ENCODE measurements at regions not wholly inside any gene's neighbourhood (a gene's known extent, or its start where the extent isn't known, plus 50 kb on each side); places are given as distances from the start of the nearest gene placed in this dataset.
A peak's percentile ranks its signal among the peaks of the same experiment; 100 is the strongest.

DNA sequence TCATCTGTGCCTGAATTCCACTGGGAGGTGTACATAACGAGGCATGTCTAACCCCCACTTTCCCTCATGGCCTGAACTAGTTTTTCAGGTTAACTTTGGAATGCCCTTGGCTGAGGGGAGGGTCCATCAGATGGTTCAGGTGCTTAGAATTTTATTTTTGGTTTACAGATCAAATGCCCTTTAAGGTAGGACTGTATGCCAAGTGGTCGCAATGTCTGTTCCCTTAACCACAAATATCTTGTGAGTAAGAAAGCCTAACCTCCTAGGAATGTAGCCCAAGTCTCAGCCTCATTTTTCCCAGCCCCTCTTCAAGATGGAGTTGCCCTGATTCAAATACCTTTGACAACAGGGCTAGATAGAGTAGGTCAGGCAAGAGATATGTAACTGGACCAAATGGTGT, 78.4 kb downstream of the RNASET2 start:
- H3K27me3 ChIP-seq (ENCODE audit: insufficient read depth, low read length, poor library complexity): no peaks in the 10 kb centered on the region
- H2BK120ac ChIP-seq (ENCODE audit: low read depth, low read length): no peak overlapping the region
- H2BK5ac ChIP-seq (ENCODE audit: low read length): no peak overlapping the region
- no peak overlapping the region for H3K56ac ChIP-seq (ENCODE audit: low read length)
- H4K8ac ChIP-seq (ENCODE audit: low read depth, low read length): no peak overlapping the region
- H3K4ac ChIP-seq (ENCODE audit: low read depth, low read length): no peak overlapping the region
- no peak overlapping the region for H2AK5ac ChIP-seq (ENCODE audit: low read length)
- H3K4me2 ChIP-seq (ENCODE audit: low read length): no peak overlapping the region
- no peak overlapping the region for H3K9ac ChIP-seq (ENCODE audit: low read length)
- no peak overlapping the region for H2BK15ac ChIP-seq (replicated peaks; ENCODE audit: low read depth)
- H3K36me3 ChIP-seq (ENCODE audit: control insufficient read depth, insufficient read depth, low read length): no peaks in the 10 kb centered on the region
- no CpG with 5 or more reads among the region's 2 CpGs for WGBS (ENCODE audit: extremely low coverage, insufficient coverage, low lambda C conversion rate)
- no peaks in the 10 kb centered on the region for H3K79me2 ChIP-seq (ENCODE audit: control insufficient read depth, insufficient read depth, low read length)
- H4K5ac ChIP-seq (ENCODE audit: low read length): no peak overlapping the region
- H3K27ac ChIP-seq (ENCODE audit: low read depth, low read length): no peak overlapping the region
- no peaks in the 10 kb centered on the region for H3K4me1 ChIP-seq (ENCODE audit: control insufficient read depth, low read depth, low read length)
- H3K79me1 ChIP-seq (ENCODE audit: low read length): no peaks in the 10 kb centered on the region
- H3K18ac ChIP-seq (ENCODE audit: low read length): no peak overlapping the region
- DNase-seq: no peak
- H3K23ac ChIP-seq (ENCODE audit: low read length): no peak overlapping the region
- H3K4me3 ChIP-seq (ENCODE audit: low read length): no peak overlapping the region

DNA sequence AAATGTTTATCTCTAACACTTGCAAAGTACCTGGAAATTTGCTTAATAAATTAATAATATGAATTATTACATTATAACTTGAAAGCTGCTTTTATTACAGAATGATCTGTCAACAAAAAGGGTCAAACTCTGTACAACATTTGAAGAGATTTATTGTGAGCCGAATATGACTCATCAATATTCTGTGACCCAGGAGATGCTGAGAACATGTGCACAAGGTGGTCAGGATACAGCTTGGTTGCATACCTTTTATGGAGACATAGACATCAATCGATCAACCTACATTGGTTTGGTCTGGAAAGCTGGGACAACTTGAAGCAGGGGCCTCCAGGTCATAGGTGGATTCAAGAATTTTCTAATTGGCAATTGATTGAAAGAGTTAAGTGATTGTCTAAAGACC, 79.0 kb downstream of the RNASET2 start:
- no peaks in the 10 kb centered on the region for H3K79me2 ChIP-seq (ENCODE audit: control insufficient read depth, insufficient read depth, low read length)
- no peak overlapping the region for H3K4ac ChIP-seq (ENCODE audit: low read depth, low read length)
- H3K4me1 ChIP-seq (ENCODE audit: control insufficient read depth, low read depth, low read length): no peaks in the 10 kb centered on the region
- WGBS (ENCODE audit: extremely low coverage, insufficient coverage, low lambda C conversion rate): no CpG with 5 or more reads among the region's 2 CpGs
- no peaks in the 10 kb centered on the region for H3K79me1 ChIP-seq (ENCODE audit: low read length)
- H2BK5ac ChIP-seq (ENCODE audit: low read length): no peak overlapping the region
- H4K5ac ChIP-seq (ENCODE audit: low read length): no peak overlapping the region
- no peak overlapping the region for H3K4me3 ChIP-seq (ENCODE audit: low read length)
- no peak overlapping the region for H2AK5ac ChIP-seq (ENCODE audit: low read length)
- H4K8ac ChIP-seq (ENCODE audit: low read depth, low read length): no peak overlapping the region
- no peak overlapping the region for H3K9ac ChIP-seq (ENCODE audit: low read length)
- no peak overlapping the region for H3K56ac ChIP-seq (ENCODE audit: low read length)
- no peak overlapping the region for H2BK120ac ChIP-seq (ENCODE audit: low read depth, low read length)
- no peak overlapping the region for H2BK15ac ChIP-seq (replicated peaks; ENCODE audit: low read depth)
- H3K27me3 ChIP-seq (ENCODE audit: insufficient read depth, low read length, poor library complexity): no peaks in the 10 kb centered on the region
- no peak overlapping the region for H3K18ac ChIP-seq (ENCODE audit: low read length)
- H3K36me3 ChIP-seq (ENCODE audit: control insufficient read depth, insufficient read depth, low read length): no peaks in the 10 kb centered on the region
- no peak overlapping the region for H3K23ac ChIP-seq (ENCODE audit: low read length)
- no peak overlapping the region for H3K4me2 ChIP-seq (ENCODE audit: low read length)
- no peak overlapping the region for H3K27ac ChIP-seq (ENCODE audit: low read depth, low read length)
- no peak for DNase-seq

DNA sequence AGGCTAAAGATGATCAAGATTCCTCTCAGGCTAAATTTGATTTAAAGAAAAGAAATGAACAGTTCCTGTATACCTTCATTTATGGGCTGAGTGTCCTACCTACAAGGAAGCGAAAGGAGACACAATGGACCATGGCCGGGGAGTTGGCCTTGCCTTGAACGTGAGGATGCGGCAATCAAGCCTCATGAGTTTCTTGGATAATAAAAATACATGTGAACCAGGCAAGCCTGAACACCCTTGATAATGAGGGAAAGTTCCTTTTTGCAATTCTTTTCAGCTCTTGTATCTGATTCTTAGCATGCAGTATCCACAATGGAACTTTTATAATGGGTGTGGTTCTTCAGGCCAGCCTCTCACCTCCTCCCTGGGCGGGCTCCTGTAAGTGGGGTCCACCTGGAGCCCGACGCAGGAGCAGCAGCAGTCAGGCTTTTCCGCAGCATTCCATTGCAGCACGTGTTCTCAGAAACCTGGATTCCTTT, 83.8 kb downstream of the RNASET2 start:
- Histone ChIP-seq H3K4ac (ENCODE audit: low read depth, low read length) (no peak overlapping the region), H3K27ac (ENCODE audit: low read depth, low read length) (no peak overlapping the region), H3K79me2 (ENCODE audit: control insufficient read depth, insufficient read depth, low read length) (no peaks in the 10 kb centered on the region), H3K9ac (ENCODE audit: low read length) (no peak overlapping the region), H3K36me3 (ENCODE audit: control insufficient read depth, insufficient read depth, low read length) (no peaks in the 10 kb centered on the region), H4K5ac (ENCODE audit: low read length) (no peak overlapping the region), H3K18ac (ENCODE audit: low read length) (no peak overlapping the region), H3K27me3 (ENCODE audit: insufficient read depth, low read length, poor library complexity) (no peaks in the 10 kb centered on the region), H3K79me1 (ENCODE audit: low read length) (no peaks in the 10 kb centered on the region), H3K4me1 (ENCODE audit: control insufficient read depth, low read depth, low read length) (no peaks in the 10 kb centered on the region), H3K23ac (ENCODE audit: low read length) (no peak overlapping the region), H3K4me3 (ENCODE audit: low read length) (no peak overlapping the region), H2AK5ac (ENCODE audit: low read length) (no peak overlapping the region), H3K4me2 (ENCODE audit: low read length) (no peak overlapping the region), H2BK5ac (ENCODE audit: low read length) (no peak overlapping the region), H4K8ac (ENCODE audit: low read depth, low read length) (no peak overlapping the region), H2BK120ac (ENCODE audit: low read depth, low read length) (no peak overlapping the region), H3K56ac (ENCODE audit: low read length) (no peak overlapping the region), H2BK15ac (replicated peaks; ENCODE audit: low read depth) (no peak overlapping the region)
- peak; percentile 35 for DNase-seq
- no CpG with 5 or more reads among the region's 9 CpGs for WGBS (ENCODE audit: extremely low coverage, insufficient coverage, low lambda C conversion rate)

DNA sequence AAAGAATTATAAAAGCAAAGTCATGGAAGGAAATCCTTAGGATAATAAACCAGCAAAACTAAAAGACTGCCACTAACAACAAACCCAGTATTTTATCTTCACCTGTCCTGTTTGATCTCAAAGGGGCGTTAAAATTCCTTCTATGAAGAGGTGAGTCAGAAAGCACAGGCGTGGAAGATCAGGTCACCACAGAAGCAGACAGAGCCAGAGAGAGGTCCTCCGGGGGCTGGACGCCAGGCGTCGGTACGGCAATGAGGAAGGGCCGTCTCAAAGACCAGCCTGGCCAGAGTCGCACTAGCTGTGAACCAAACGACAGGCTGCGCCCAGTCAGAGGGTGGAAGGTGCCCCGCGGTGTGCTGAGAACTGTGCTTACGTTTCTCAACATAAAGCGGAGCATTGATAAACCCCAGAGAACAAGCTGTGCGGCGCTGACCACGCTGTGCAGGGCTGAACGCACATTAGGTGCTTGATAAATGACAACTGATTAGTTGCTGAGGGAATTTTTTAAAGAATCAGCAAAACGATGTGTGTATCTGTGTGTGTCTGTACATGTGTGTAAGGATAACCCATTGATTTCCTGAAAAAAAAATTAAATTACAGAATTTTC, 85.6 kb downstream of the RNASET2 start:
- H3K36me3 ChIP-seq (ENCODE audit: control insufficient read depth, insufficient read depth, low read length): no peaks in the 10 kb centered on the region
- H3K27ac ChIP-seq (ENCODE audit: low read depth, low read length): no peak overlapping the region
- WGBS (ENCODE audit: extremely low coverage, insufficient coverage, low lambda C conversion rate): no CpG with 5 or more reads among the region's 20 CpGs

DNA sequence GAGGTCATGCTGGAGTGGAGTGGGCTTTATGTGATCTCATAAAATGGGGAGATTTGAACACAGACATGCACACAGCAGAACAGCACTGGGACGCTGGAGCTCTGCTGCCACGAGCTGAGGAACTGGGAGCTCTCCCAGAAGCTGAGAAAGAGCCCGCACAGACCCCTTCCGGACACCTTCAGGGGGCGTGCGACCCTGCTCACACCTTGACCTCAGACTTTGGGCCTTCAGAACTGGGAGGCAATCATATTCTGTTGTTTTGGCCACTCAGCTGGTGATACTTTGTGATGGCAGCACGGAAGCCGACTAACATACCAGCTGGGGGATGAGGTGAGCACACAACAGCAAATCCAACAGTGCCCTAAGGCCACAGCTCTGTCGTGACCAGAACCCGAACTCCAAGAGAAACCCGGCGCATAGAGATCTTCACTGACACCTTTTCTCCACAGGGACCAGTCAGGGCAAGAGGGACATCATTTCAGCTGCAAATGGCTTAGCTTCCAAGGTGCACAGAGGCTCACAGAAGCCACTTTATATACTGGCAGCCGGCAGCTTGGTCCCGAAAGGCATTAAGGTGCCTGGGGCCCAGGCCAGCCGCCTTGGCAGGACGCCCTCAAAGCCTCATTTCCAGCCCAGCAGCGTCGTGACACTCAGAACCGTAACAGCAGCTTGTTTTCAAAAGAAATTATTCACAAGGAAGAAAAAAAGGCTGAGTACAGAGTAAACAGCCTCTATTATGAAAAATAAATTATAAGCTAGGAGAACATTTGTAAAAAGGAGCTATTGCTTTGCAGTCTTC, 89.3 kb downstream of the RNASET2 start:
- no peak overlapping the region for H3K4me2 ChIP-seq (ENCODE audit: low read length)
- no peak overlapping the region for H3K9ac ChIP-seq (ENCODE audit: low read length)
- no peak overlapping the region for H3K23ac ChIP-seq (ENCODE audit: low read length)
- H3K27me3 ChIP-seq (ENCODE audit: insufficient read depth, low read length, poor library complexity): no peaks in the 10 kb centered on the region
- H3K56ac ChIP-seq (ENCODE audit: low read length): no peak overlapping the region
- no peak overlapping the region for H2BK15ac ChIP-seq (replicated peaks; ENCODE audit: low read depth)
- H3K18ac ChIP-seq (ENCODE audit: low read length): no peak overlapping the region
- H3K4me3 ChIP-seq (ENCODE audit: low read length): no peak overlapping the region
- no CpG with 5 or more reads among the region's 19 CpGs for WGBS (ENCODE audit: extremely low coverage, insufficient coverage, low lambda C conversion rate)
- H3K4ac ChIP-seq (ENCODE audit: low read depth, low read length): no peak overlapping the region
- H2AK5ac ChIP-seq (ENCODE audit: low read length): no peak overlapping the region
- no peak overlapping the region for H2BK5ac ChIP-seq (ENCODE audit: low read length)
- H3K4me1 ChIP-seq (ENCODE audit: control insufficient read depth, low read depth, low read length): no peaks in the 10 kb centered on the region
- H4K5ac ChIP-seq (ENCODE audit: low read length): no peak overlapping the region
- DNase-seq: no peak
- H2BK120ac ChIP-seq (ENCODE audit: low read depth, low read length): no peak overlapping the region
- H3K27ac ChIP-seq (ENCODE audit: low read depth, low read length): no peak overlapping the region
- no peaks in the 10 kb centered on the region for H3K79me1 ChIP-seq (ENCODE audit: low read length)
- no peak overlapping the region for H4K8ac ChIP-seq (ENCODE audit: low read depth, low read length)
- no peaks in the 10 kb centered on the region for H3K36me3 ChIP-seq (ENCODE audit: control insufficient read depth, insufficient read depth, low read length)
- H3K79me2 ChIP-seq (ENCODE audit: control insufficient read depth, insufficient read depth, low read length): no peaks in the 10 kb centered on the region

More for the DNA sequence above, 85.6 kb downstream of the RNASET2 start:
- no peak overlapping the region for H3K4ac ChIP-seq (ENCODE audit: low read depth, low read length)
- no peak overlapping the region for H3K4me2 ChIP-seq (ENCODE audit: low read length)
- H3K9ac ChIP-seq (ENCODE audit: low read length): no peak overlapping the region
- no peak overlapping the region for H3K4me3 ChIP-seq (ENCODE audit: low read length)
- no peak overlapping the region for H3K18ac ChIP-seq (ENCODE audit: low read length)
- no peak overlapping the region for H4K8ac ChIP-seq (ENCODE audit: low read depth, low read length)
- no peak overlapping the region for H3K56ac ChIP-seq (ENCODE audit: low read length)
- H4K5ac ChIP-seq (ENCODE audit: low read length): no peak overlapping the region
- no peak overlapping the region for H2BK5ac ChIP-seq (ENCODE audit: low read length)
- H2AK5ac ChIP-seq (ENCODE audit: low read length): no peak overlapping the region
- no peak for DNase-seq
- no peak overlapping the region for H2BK120ac ChIP-seq (ENCODE audit: low read depth, low read length)
- no peak overlapping the region for H3K23ac ChIP-seq (ENCODE audit: low read length)
- no peaks in the 10 kb centered on the region for H3K4me1 ChIP-seq (ENCODE audit: control insufficient read depth, low read depth, low read length)
- H3K79me1 ChIP-seq (ENCODE audit: low read length): no peaks in the 10 kb centered on the region
- no peaks in the 10 kb centered on the region for H3K79me2 ChIP-seq (ENCODE audit: control insufficient read depth, insufficient read depth, low read length)
- H3K27me3 ChIP-seq (ENCODE audit: insufficient read depth, low read length, poor library complexity): no peaks in the 10 kb centered on the region
- no peak overlapping the region for H2BK15ac ChIP-seq (replicated peaks; ENCODE audit: low read depth)
